Dendritic cell treated with granulocyte-macrophage colony-stimulating factor and Interleukin-4, amounts not matched to agents 40 ng/mL and 50 ng/mL, for 4 days (primary cell): ENCODE measurements at regions not wholly inside any gene's neighbourhood (a gene's known extent, or its start where the extent isn't known, plus 50 kb on each side); places are given as distances from the start of the nearest gene placed in this dataset.

Source experiments
- H3K27ac Mint-ChIP-seq: one replicate; pipeline ENCODE4 v1.8.0; 2022; ENCODE audit warnings: mild to moderate bottlenecking, mixed read lengths
- H3K27me3 Mint-ChIP-seq: one replicate; pipeline ENCODE4 v1.8.0; 2022; ENCODE audit warnings: mild to moderate bottlenecking, mixed read lengths
- H3K36me3 Mint-ChIP-seq: one replicate; pipeline ENCODE4 v1.8.0; 2022; ENCODE audit warnings: low read depth, mixed read lengths
- H3K4me1 Mint-ChIP-seq: one replicate; pipeline ENCODE4 v1.8.0; 2022; ENCODE audit warnings: low read depth, mixed read lengths
- H3K4me3 Mint-ChIP-seq: one replicate; pipeline ENCODE4 v1.8.0; 2022; ENCODE audit warnings: mild to moderate bottlenecking, moderate library complexity, mixed read lengths
- H3K9me3 Mint-ChIP-seq: one replicate; pipeline ENCODE4 v1.8.0; 2022; ENCODE audit warnings: mixed read lengths
- intact Hi-C: fragments of 100-400 bp; cut with micrococcal nuclease; formaldehyde crosslinking; loops from one replicate; pipeline ENCODE4 v1.15.0; 2022

- Mint-ChIP-seq H3K27ac (no peak overlapping the region), H3K9me3 (no peaks in the 10 kb centered on the region), H3K27me3 (no peaks in the 10 kb centered on the region), H3K4me1 (no peaks in the 10 kb centered on the region), H3K36me3 (no peaks in the 10 kb centered on the region), H3K4me3 (no peak overlapping the region)
- intact Hi-C loops = no loop called here
Observed at GRCh38 chr6:167757249-167757648, 69.5 kb upstream of the AFDN start.

- no peaks in the 10 kb centered on the region for H3K9me3 Mint-ChIP-seq
- H3K4me3 Mint-ChIP-seq = no peak overlapping the region
- no peaks in the 10 kb centered on the region for H3K36me3 Mint-ChIP-seq
- no peak overlapping the region for H3K27ac Mint-ChIP-seq
- no peaks in the 10 kb centered on the region for H3K4me1 Mint-ChIP-seq
- intact Hi-C loops = no loop called here
- no peaks in the 10 kb centered on the region for H3K27me3 Mint-ChIP-seq
Observed at GRCh38 chr6:167757821-167758220, 68.9 kb upstream of the AFDN start.

- H3K36me3 Mint-ChIP-seq = no peaks in the 10 kb centered on the region
- H3K27ac Mint-ChIP-seq = no peak overlapping the region
- H3K9me3 Mint-ChIP-seq = no peaks in the 10 kb centered on the region
- no peaks in the 10 kb centered on the region for H3K4me1 Mint-ChIP-seq
- H3K4me3 Mint-ChIP-seq = no peak overlapping the region
- H3K27me3 Mint-ChIP-seq = no peaks in the 10 kb centered on the region
- intact Hi-C loops = no loop called here
Observed at GRCh38 chr6:167758309-167759023, 68.2 kb upstream of the AFDN start.

- intact Hi-C loops = no loop called here
- Mint-ChIP-seq H3K4me1 (no peaks in the 10 kb centered on the region), H3K4me3 (no peak overlapping the region), H3K9me3 (no peaks in the 10 kb centered on the region), H3K27ac (no peak overlapping the region), H3K36me3 (no peaks in the 10 kb centered on the region), H3K27me3 (no peaks in the 10 kb centered on the region)
Observed at GRCh38 chr6:167759206-167759605, 67.5 kb upstream of the AFDN start.

GRCh38 chr6:167759912-167760311, 66.8 kb upstream of the AFDN start:
- Mint-ChIP-seq H3K27me3 (no peaks in the 10 kb centered on the region), H3K36me3 (no peaks in the 10 kb centered on the region), H3K4me1 (no peaks in the 10 kb centered on the region), H3K4me3 (no peak overlapping the region), H3K9me3 (no peaks in the 10 kb centered on the region), H3K27ac (no peak overlapping the region)
- intact Hi-C loops = no loop called here

GRCh38 chr6:167760979-167761793, 65.5 kb upstream of the AFDN start:
- no peaks in the 10 kb centered on the region for H3K27me3 Mint-ChIP-seq
- no peaks in the 10 kb centered on the region for H3K4me1 Mint-ChIP-seq
- intact Hi-C loops = no loop called here
- no peaks in the 10 kb centered on the region for H3K36me3 Mint-ChIP-seq
- no peaks in the 10 kb centered on the region for H3K9me3 Mint-ChIP-seq
- H3K4me3 Mint-ChIP-seq = no peak overlapping the region
- H3K27ac Mint-ChIP-seq = no peak overlapping the region

- no peaks in the 10 kb centered on the region for H3K27me3 Mint-ChIP-seq
- H3K27ac Mint-ChIP-seq = no peak overlapping the region
- no peaks in the 10 kb centered on the region for H3K4me1 Mint-ChIP-seq
- intact Hi-C loops = no loop called here
- no peaks in the 10 kb centered on the region for H3K9me3 Mint-ChIP-seq
- H3K36me3 Mint-ChIP-seq = no peaks in the 10 kb centered on the region
- H3K4me3 Mint-ChIP-seq = no peak overlapping the region
Observed at GRCh38 chr6:167761794-167762258, 64.9 kb upstream of the AFDN start.

GRCh38 chr6:167762259-167762962, 64.3 kb upstream of the AFDN start:
- H3K9me3 Mint-ChIP-seq = no peaks in the 10 kb centered on the region
- H3K4me1 Mint-ChIP-seq = no peaks in the 10 kb centered on the region
- H3K27ac Mint-ChIP-seq = no peak overlapping the region
- no peaks in the 10 kb centered on the region for H3K36me3 Mint-ChIP-seq
- intact Hi-C loops = no loop called here
- no peaks in the 10 kb centered on the region for H3K27me3 Mint-ChIP-seq
- no peak overlapping the region for H3K4me3 Mint-ChIP-seq

- Mint-ChIP-seq H3K36me3 (no peaks in the 10 kb centered on the region), H3K27ac (no peak overlapping the region), H3K9me3 (no peaks in the 10 kb centered on the region), H3K4me1 (no peaks in the 10 kb centered on the region), H3K27me3 (no peaks in the 10 kb centered on the region), H3K4me3 (no peak overlapping the region)
- intact Hi-C loops = no loop called here
Observed at GRCh38 chr6:167763056-167763944, 63.4 kb upstream of the AFDN start.

GRCh38 chr6:167764215-167764614, 62.5 kb upstream of the AFDN start:
- H3K36me3 Mint-ChIP-seq = no peaks in the 10 kb centered on the region
- no peak overlapping the region for H3K27ac Mint-ChIP-seq
- no peaks in the 10 kb centered on the region for H3K27me3 Mint-ChIP-seq
- H3K4me3 Mint-ChIP-seq = no peak overlapping the region
- intact Hi-C loops = no loop called here
- no peaks in the 10 kb centered on the region for H3K4me1 Mint-ChIP-seq
- H3K9me3 Mint-ChIP-seq = no peaks in the 10 kb centered on the region

- H3K27me3 Mint-ChIP-seq = no peaks in the 10 kb centered on the region
Observed at GRCh38 chr6:167764713-167765479, 61.8 kb upstream of the AFDN start.

GRCh38 chr6:167766986-167767714, 59.6 kb upstream of the AFDN start:
- Mint-ChIP-seq H3K4me3 (no peak overlapping the region), H3K36me3 (no peaks in the 10 kb centered on the region), H3K9me3 (no peaks in the 10 kb centered on the region), H3K4me1 (no peaks in the 10 kb centered on the region), H3K27me3 (peaks cover 4% of the 10 kb centered on the region), H3K27ac (no peak overlapping the region)
- intact Hi-C loops = no loop called here

More at GRCh38 chr6:167764713-167765479, 61.8 kb upstream of the AFDN start:
- intact Hi-C loops = no loop called here
- Mint-ChIP-seq H3K9me3 (no peaks in the 10 kb centered on the region), H3K4me1 (no peaks in the 10 kb centered on the region), H3K27ac (no peak overlapping the region), H3K4me3 (no peak overlapping the region), H3K36me3 (no peaks in the 10 kb centered on the region)
